ENCODE measurements at regions not wholly inside any gene's neighbourhood (a gene's known extent, or its start where the extent isn't known, plus 50 kb on each side); places are given as distances from the start of the nearest gene placed in this dataset.

DNA sequence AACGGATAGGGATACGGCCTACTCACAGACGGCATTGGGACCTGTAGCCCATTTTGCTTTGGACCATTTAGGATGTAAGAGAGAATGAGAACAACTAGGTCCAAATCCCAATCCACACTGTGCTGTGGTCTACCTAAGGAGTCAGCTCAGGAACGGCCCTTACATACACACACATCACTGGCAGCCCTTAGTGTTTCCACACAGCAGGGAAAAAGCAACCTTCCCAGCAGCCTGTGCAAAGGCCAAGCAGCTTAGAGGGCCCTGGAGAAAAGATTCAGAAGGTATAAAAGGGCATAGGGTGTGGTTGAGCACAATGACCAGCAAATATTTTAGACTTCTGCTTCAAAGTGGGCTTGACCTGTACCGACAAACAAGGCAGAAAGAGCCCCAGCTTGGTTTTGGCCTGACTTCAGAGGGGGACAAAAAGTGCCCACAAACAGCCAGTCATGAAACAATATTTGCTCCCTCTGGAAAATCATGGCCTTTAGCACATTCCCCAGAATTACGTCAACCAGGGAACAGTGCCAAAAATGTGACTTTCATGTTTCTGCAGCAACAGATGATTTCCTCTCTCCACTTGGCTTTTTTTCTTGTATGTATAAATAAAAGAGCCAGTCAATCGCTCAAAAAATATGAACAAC is 359.5 kb upstream of the FGF16 start:
- Histone ChIP-seq H3K36me3 (ENCODE audit: control insufficient read depth, insufficient read depth, low read length) (no peaks in the 10 kb centered on the region), H2AFZ (ENCODE audit: low read length) (no peak overlapping the region), H3K79me2 (ENCODE audit: control insufficient read depth, insufficient read depth, low read length) (no peaks in the 10 kb centered on the region), H3K27me3 (ENCODE audit: control insufficient read depth, insufficient read depth, low read length) (no peaks in the 10 kb centered on the region), H3K4me2 (ENCODE audit: extremely low read depth, insufficient read depth, low read length) (no peak overlapping the region), H3K27ac (ENCODE audit: insufficient read depth, low read length) (no peak overlapping the region), H4K20me1 (ENCODE audit: control insufficient read depth, extremely low read depth, insufficient read depth, low read length) (no peaks in the 10 kb centered on the region), H3K4me3 (replicated peaks in 1 of 4; ENCODE audit: control extremely low read depth in 1 of 4, insufficient read depth in 1 of 4, low read depth in 3 of 4, low read length in 4 of 4) (no peak overlapping the region), H3K4me1 (ENCODE audit: control insufficient read depth, extremely low read depth, insufficient read depth, low read length) (no peaks in the 10 kb centered on the region), H3K9me3 (ENCODE audit: control insufficient read depth, insufficient read depth, low read depth, low read length) (no peaks in the 10 kb centered on the region), H3K9ac (ENCODE audit: insufficient read depth, low read length) (no peak overlapping the region)
- peak; percentile 25 to 26 for DNase-seq (ENCODE audit: low read depth in 2 of 2)
- TF ChIP-seq, protein P1, sequence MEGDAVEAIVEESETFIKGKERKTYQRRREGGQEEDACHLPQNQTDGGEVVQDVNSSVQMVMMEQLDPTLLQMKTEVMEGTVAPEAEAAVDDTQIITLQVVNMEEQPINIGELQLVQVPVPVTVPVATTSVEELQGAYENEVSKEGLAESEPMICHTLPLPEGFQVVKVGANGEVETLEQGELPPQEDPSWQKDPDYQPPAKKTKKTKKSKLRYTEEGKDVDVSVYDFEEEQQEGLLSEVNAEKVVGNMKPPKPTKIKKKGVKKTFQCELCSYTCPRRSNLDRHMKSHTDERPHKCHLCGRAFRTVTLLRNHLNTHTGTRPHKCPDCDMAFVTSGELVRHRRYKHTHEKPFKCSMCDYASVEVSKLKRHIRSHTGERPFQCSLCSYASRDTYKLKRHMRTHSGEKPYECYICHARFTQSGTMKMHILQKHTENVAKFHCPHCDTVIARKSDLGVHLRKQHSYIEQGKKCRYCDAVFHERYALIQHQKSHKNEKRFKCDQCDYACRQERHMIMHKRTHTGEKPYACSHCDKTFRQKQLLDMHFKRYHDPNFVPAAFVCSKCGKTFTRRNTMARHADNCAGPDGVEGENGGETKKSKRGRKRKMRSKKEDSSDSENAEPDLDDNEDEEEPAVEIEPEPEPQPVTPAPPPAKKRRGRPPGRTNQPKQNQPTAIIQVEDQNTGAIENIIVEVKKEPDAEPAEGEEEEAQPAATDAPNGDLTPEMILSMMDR (conservative IDR thresholded peaks at IDR 0.05 in 1 of 2, IDR thresholded peaks at IDR 0.05 in 1 of 2; ENCODE audit: low read depth in 1 of 2, low read length in 2 of 2): no peak

DNA sequence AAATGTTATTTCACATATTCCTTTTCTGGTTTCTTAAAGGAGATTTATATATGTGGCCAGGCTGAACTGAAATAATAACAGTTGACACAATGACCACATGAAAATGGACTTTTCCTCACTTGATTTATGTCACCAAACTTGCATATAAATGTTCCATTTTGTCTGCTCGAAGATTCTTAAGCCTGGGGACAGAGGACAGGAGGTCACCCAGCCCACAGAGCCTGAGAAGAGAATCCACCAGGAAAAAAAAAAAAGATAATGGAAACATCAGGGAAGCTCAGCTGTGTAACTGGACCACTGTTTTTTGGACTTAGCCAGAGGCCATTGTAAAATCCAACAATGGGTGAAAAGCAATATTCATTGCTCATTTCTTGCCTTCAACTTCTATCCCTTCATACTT is 359.0 kb upstream of the FGF16 start:
- TF ChIP-seq, protein P1 (conservative IDR thresholded peaks at IDR 0.05 in 1 of 2, IDR thresholded peaks at IDR 0.05 in 1 of 2; ENCODE audit: low read depth in 1 of 2, low read length in 2 of 2): no peak
- no peak for TF ChIP-seq EZH2 (IDR thresholded peaks at IDR 0.05; ENCODE audit: low read length, missing control alignments)
- Histone ChIP-seq H4K20me1 (ENCODE audit: control insufficient read depth, extremely low read depth, insufficient read depth, low read length) (no peaks in the 10 kb centered on the region), H2AFZ (ENCODE audit: low read length) (no peak overlapping the region), H3K4me1 (ENCODE audit: control insufficient read depth, extremely low read depth, insufficient read depth, low read length) (no peaks in the 10 kb centered on the region), H3K9ac (ENCODE audit: insufficient read depth, low read length) (no peak overlapping the region), H3K27me3 (ENCODE audit: control insufficient read depth, insufficient read depth, low read length) (no peaks in the 10 kb centered on the region), H3K9me3 (ENCODE audit: control insufficient read depth, insufficient read depth, low read depth, low read length) (no peaks in the 10 kb centered on the region), H3K4me2 (ENCODE audit: extremely low read depth, insufficient read depth, low read length) (no peak overlapping the region), H3K36me3 (ENCODE audit: control insufficient read depth, insufficient read depth, low read length) (no peaks in the 10 kb centered on the region), H3K4me3 (replicated peaks in 1 of 4; ENCODE audit: control extremely low read depth in 1 of 4, insufficient read depth in 1 of 4, low read depth in 3 of 4, low read length in 4 of 4) (no peak overlapping the region), H3K79me2 (ENCODE audit: control insufficient read depth, insufficient read depth, low read length) (no peaks in the 10 kb centered on the region), H3K27ac (ENCODE audit: insufficient read depth, low read length) (no peak overlapping the region)
- DNase-seq (ENCODE audit: low read depth in 2 of 2): no peak

DNA sequence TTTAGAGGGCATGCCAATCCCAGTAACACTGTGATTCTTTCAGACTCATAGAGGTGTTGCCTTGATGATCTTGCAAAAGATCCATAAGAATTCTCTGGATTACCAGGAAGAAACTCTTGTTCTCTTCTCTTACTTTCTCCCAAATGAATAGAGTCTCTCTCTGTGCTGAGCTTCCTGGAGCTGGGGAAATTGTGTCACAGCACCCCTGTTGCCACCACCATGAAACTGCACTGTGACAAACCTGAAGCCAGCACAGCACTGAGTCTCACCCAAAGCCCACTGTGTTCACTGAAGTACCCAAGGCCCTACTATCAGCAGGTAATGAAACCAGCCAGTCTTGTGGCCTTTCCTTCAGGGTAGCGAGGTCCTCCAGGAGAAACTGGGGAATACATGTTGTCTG is 332.7 kb upstream of the FGF16 start:
- Histone ChIP-seq H3K4me1 (ENCODE audit: control insufficient read depth, extremely low read depth, insufficient read depth, low read length) (no peaks in the 10 kb centered on the region), H4K20me1 (ENCODE audit: control insufficient read depth, extremely low read depth, insufficient read depth, low read length) (no peaks in the 10 kb centered on the region)

More for the DNA sequence above, 332.7 kb upstream of the FGF16 start:
- no peaks in the 10 kb centered on the region for H3K27me3 ChIP-seq (ENCODE audit: control insufficient read depth, insufficient read depth, low read length)
- H2AFZ ChIP-seq (ENCODE audit: low read length): no peak overlapping the region
- H3K27ac ChIP-seq (ENCODE audit: insufficient read depth, low read length): no peak overlapping the region
- H3K36me3 ChIP-seq (ENCODE audit: control insufficient read depth, insufficient read depth, low read length): no peaks in the 10 kb centered on the region
- H3K4me3 ChIP-seq (replicated peaks in 1 of 4; ENCODE audit: control extremely low read depth in 1 of 4, insufficient read depth in 1 of 4, low read depth in 3 of 4, low read length in 4 of 4): no peak overlapping the region
- TF ChIP-seq, protein P1 (conservative IDR thresholded peaks at IDR 0.05 in 1 of 2, IDR thresholded peaks at IDR 0.05 in 1 of 2; ENCODE audit: low read depth in 1 of 2, low read length in 2 of 2): no peak
- no peak for TF ChIP-seq EZH2 (IDR thresholded peaks at IDR 0.05; ENCODE audit: low read length, missing control alignments)
- H3K79me2 ChIP-seq (ENCODE audit: control insufficient read depth, insufficient read depth, low read length): no peaks in the 10 kb centered on the region
- H3K9me3 ChIP-seq (ENCODE audit: control insufficient read depth, insufficient read depth, low read depth, low read length): no peaks in the 10 kb centered on the region
- H3K9ac ChIP-seq (ENCODE audit: insufficient read depth, low read length): no peak overlapping the region
- no peak overlapping the region for H3K4me2 ChIP-seq (ENCODE audit: extremely low read depth, insufficient read depth, low read length)
- no peak for DNase-seq (ENCODE audit: low read depth in 2 of 2)

Data from fibroblast of lung (primary cell).